Activated naive CD8-positive, alpha-beta T cell treated with anti-CD3 and anti-CD28 coated beads, Interleukin-2, amount 10 ng/mL, durations not matched to agents 7 days and 5 days (primary cell): ENCODE measurements at regions not wholly inside any gene's neighbourhood (a gene's known extent, or its start where the extent isn't known, plus 50 kb on each side); places are given as distances from the start of the nearest gene placed in this dataset.

ENCODE experiments used
- ATAC-seq: fragments of 150-1000 bp; cut with Tn5 transposase; one replicate; pipeline ENCODE4 v1.10.0; 2021; ENCODE audit warnings: low read depth, moderate library complexity
- POLR2A ChIA-PET: fragments of 350-600 bp; sonication (Branson Sonifier 250); formaldehyde crosslinking; loops from one replicate; lab custom pipeline; 2021; ENCODE audit warnings: antibody characterized with exemption; lab: Charles Lee
- DNase-seq: peaks from one replicate; pipeline ENCODE4 v3.0.0; 2021
- H3K27ac Mint-ChIP-seq: one replicate; pipeline ENCODE4 v1.8.0; 2022; ENCODE audit warnings: mild to moderate bottlenecking, mixed read lengths
- H3K27me3 Mint-ChIP-seq: one replicate; pipeline ENCODE4 v1.8.0; 2022; ENCODE audit warnings: mild to moderate bottlenecking, moderate library complexity, mixed read lengths
- H3K36me3 Mint-ChIP-seq: one replicate; pipeline ENCODE4 v1.8.0; 2021; ENCODE audit warnings: mild to moderate bottlenecking, mixed read lengths
- H3K4me1 Mint-ChIP-seq: one replicate; pipeline ENCODE4 v1.8.0; 2021; ENCODE audit warnings: mixed read lengths
- H3K4me3 Mint-ChIP-seq: one replicate; pipeline ENCODE4 v1.8.0; 2022; ENCODE audit warnings: mild to moderate bottlenecking, moderate library complexity, mixed read lengths
- H3K9me3 Mint-ChIP-seq: one replicate; pipeline ENCODE4 v1.8.0; 2021; ENCODE audit warnings: mixed read lengths

DNA sequence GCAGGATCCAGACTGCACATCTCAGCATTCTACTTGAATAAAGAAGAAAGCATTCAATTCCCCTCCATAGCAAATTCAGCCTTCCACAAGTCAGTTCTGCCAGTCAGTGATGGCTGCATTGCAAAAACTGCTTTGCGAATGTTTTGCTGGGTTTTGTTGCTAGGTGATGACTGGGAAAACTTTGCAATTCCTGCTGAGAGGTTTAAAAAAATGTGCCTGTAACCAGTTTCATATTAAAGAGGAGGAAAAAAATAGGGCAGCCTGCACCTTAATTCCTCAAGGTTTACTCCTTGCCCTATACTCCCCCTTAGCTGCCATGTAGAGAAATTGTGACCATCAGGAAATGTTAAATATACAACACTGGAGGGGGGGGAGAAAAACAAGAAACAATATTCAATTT lies 225.6 kb upstream of the ATP11B start:
- POLR2A ChIA-PET, result no interaction called here
- H3K4me1 Mint-ChIP-seq, result no peaks in the 10 kb centered on the region
- peaks cover 2% of the 10 kb centered on the region for H3K27me3 Mint-ChIP-seq
- no peaks in the 10 kb centered on the region for H3K9me3 Mint-ChIP-seq
- no peaks in the 10 kb centered on the region for H3K36me3 Mint-ChIP-seq
- no peak overlapping the region for H3K27ac Mint-ChIP-seq
- H3K4me3 Mint-ChIP-seq, result no peak overlapping the region
- DNase-seq (no peak), ATAC-seq (no peak)

DNA sequence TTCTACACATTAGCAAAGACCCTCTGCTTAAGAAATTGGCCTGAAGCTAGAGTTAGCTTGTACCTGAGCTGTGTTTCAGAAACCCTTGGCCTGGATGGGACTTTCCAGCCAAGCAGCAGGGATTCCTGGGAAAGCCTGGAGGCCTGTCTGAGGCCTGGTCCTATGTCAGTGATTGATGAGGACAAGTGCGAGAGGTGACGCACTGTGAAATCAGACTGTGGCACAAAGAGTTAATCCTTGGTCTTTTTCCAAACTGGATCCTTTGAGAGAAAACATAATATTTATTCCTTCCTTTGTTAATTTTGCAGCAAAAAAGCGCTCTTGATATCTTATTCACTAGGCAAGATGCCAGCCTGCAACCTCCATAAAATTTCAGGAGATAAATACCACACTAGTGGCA lies 225.0 kb upstream of the ATP11B start:
- H3K4me1 Mint-ChIP-seq, result no peaks in the 10 kb centered on the region
- no peak overlapping the region for H3K4me3 Mint-ChIP-seq
- POLR2A ChIA-PET, result no interaction called here
- DNase-seq (no peak), ATAC-seq (no peak)
- peaks cover 2% of the 10 kb centered on the region for H3K27me3 Mint-ChIP-seq
- H3K27ac Mint-ChIP-seq, result no peak overlapping the region
- no peaks in the 10 kb centered on the region for H3K36me3 Mint-ChIP-seq
- H3K9me3 Mint-ChIP-seq, result peaks cover 3% of the 10 kb centered on the region

GRCh38 chr3:182568876-182569275 lies 224.4 kb upstream of the ATP11B start:
- Mint-ChIP-seq H3K36me3 (no peaks in the 10 kb centered on the region), H3K9me3 (peaks cover 4% of the 10 kb centered on the region), H3K4me3 (no peak overlapping the region), H3K27me3 (peaks cover 2% of the 10 kb centered on the region), H3K27ac (no peak overlapping the region), H3K4me1 (no peaks in the 10 kb centered on the region)
- DNase-seq (no peak), ATAC-seq (no peak)
- POLR2A ChIA-PET, result no interaction called here

GRCh38 chr3:182570946-182571594 lies 222.2 kb upstream of the ATP11B start:
- Mint-ChIP-seq H3K36me3 (no peaks in the 10 kb centered on the region), H3K4me3 (no peak overlapping the region), H3K4me1 (no peaks in the 10 kb centered on the region), H3K9me3 (peaks cover 6% of the 10 kb centered on the region), H3K27ac (no peak overlapping the region), H3K27me3 (peaks cover 2% of the 10 kb centered on the region)
- ATAC-seq (no peak), DNase-seq (no peak)
- POLR2A ChIA-PET, result no interaction called here

DNA sequence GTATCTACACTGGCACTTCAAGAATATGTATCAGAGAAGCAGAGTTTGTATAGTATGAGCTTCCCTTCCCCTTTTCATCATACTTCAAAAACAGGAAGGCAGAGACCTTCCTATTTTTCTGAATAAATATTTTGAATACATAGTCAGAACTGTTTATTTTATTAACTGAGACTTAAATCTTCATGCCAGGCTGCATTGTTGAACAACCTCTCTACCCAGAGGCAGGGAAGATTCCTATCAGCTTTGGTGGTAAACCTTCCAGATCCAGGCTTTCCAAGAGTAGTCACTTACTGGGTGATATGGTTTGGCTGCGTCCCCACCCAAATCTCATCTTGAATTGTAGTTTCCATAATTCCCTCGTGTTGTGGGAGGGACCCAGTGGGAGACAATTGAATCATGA lies 217.4 kb upstream of the ATP11B start:
- Mint-ChIP-seq H3K27ac (no peak overlapping the region), H3K27me3 (no peaks in the 10 kb centered on the region), H3K9me3 (peaks cover 6% of the 10 kb centered on the region), H3K36me3 (no peaks in the 10 kb centered on the region), H3K4me3 (no peak overlapping the region), H3K4me1 (no peaks in the 10 kb centered on the region)
- POLR2A ChIA-PET, result no interaction called here
- DNase-seq (no peak), ATAC-seq (no peak)

DNA sequence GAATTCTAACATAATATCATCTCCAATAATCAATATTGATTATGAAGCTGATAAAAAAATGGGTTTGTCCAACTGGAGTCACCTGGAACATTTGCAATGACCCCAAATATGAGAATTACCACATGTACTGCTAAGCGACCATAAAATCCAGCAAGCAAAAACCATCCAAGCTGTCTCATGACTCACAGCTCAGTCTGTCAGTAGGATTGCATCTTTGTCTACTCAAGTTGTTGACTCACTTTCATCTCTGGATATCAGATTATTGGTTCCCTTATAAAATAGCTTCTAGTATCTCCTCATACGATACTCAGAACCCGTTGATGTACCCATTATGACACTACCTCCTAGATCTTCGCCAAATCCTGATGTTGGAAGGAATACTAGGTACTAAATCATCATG lies 209.8 kb upstream of the ATP11B start:
- H3K36me3 Mint-ChIP-seq, result no peaks in the 10 kb centered on the region
- no peaks in the 10 kb centered on the region for H3K9me3 Mint-ChIP-seq
- H3K27me3 Mint-ChIP-seq, result no peaks in the 10 kb centered on the region
- H3K4me3 Mint-ChIP-seq, result no peak overlapping the region
- ATAC-seq, result no peak
- no peak overlapping the region for H3K27ac Mint-ChIP-seq
- no peak for DNase-seq
- H3K4me1 Mint-ChIP-seq, result no peaks in the 10 kb centered on the region
- POLR2A ChIA-PET, result no interaction called here

GRCh38 chr3:182585532-182586150 lies 207.7 kb upstream of the ATP11B start:
- no peaks in the 10 kb centered on the region for H3K27me3 Mint-ChIP-seq
- POLR2A ChIA-PET, result no interaction called here
- H3K27ac Mint-ChIP-seq, result no peak overlapping the region
- no peak overlapping the region for H3K4me3 Mint-ChIP-seq
- no peaks in the 10 kb centered on the region for H3K36me3 Mint-ChIP-seq
- H3K4me1 Mint-ChIP-seq, result no peaks in the 10 kb centered on the region
- DNase-seq, result no peak
- H3K9me3 Mint-ChIP-seq, result no peaks in the 10 kb centered on the region
- no peak for ATAC-seq

GRCh38 chr3:182592747-182593146 lies 200.6 kb upstream of the ATP11B start:
- no peak for ATAC-seq
- Mint-ChIP-seq H3K9me3 (no peaks in the 10 kb centered on the region), H3K27me3 (no peaks in the 10 kb centered on the region), H3K4me1 (no peaks in the 10 kb centered on the region), H3K27ac (no peak overlapping the region), H3K4me3 (no peak overlapping the region), H3K36me3 (no peaks in the 10 kb centered on the region)
- POLR2A ChIA-PET, result no interaction called here
- DNase-seq, result no peak

DNA sequence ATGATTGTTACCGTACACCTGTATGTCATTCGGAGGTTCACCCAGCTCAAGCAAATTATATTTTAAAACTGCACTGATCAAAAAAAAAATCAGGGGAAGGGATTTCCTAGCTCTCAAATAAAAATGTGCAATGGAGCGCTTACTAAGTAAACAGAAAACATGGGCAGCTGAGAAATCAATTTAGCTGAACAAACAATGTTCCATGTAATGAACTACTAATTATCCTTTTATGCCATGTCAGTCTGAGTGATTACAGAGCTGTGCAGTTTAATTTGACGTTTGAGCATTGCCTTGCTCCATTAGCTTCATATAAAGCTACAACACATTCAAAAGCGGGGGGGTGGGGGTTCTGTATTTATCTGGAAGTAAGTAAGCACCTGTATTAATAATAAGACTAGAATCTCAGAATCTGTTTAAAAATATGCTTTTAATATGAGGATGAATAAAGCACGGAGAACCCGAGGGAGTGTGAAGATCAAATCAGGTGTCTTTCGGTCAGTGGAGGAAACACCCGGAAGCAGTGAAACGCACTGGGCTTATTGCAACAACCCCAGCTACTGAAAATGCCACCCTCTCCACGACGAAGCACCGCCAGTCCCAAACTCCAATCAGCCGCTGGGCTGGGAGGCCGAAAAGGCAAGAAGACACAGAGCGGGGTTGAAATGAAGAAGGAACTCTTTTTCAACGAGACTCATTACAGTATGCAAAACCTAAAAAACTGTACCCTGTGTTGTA lies 196.5 kb upstream of the ATP11B start:
- POLR2A ChIA-PET, result no interaction called here
- H3K27ac Mint-ChIP-seq, result no peak overlapping the region
- H3K9me3 Mint-ChIP-seq, result no peaks in the 10 kb centered on the region
- no peaks in the 10 kb centered on the region for H3K36me3 Mint-ChIP-seq
- no peak overlapping the region for H3K4me3 Mint-ChIP-seq
- no peaks in the 10 kb centered on the region for H3K27me3 Mint-ChIP-seq
- no peak for ATAC-seq
- no peak for DNase-seq
- no peaks in the 10 kb centered on the region for H3K4me1 Mint-ChIP-seq

- H3K27me3 Mint-ChIP-seq, result no peaks in the 10 kb centered on the region
- no peaks in the 10 kb centered on the region for H3K9me3 Mint-ChIP-seq
- ATAC-seq, result no peak
- DNase-seq, result no peak
- POLR2A ChIA-PET, result no interaction called here
- H3K36me3 Mint-ChIP-seq, result no peaks in the 10 kb centered on the region
- H3K27ac Mint-ChIP-seq, result no peak overlapping the region
- H3K4me1 Mint-ChIP-seq, result no peaks in the 10 kb centered on the region
- no peak overlapping the region for H3K4me3 Mint-ChIP-seq
Observed at GRCh38 chr3:182597621-182598041, 195.7 kb upstream of the ATP11B start.

- no peaks in the 10 kb centered on the region for H3K36me3 Mint-ChIP-seq
Observed at GRCh38 chr3:182601597-182601996, 191.7 kb upstream of the ATP11B start.

GRCh38 chr3:182603501-182603900 lies 189.8 kb upstream of the ATP11B start:
- no peak for ATAC-seq

More at GRCh38 chr3:182601597-182601996, 191.7 kb upstream of the ATP11B start:
- no peak overlapping the region for H3K27ac Mint-ChIP-seq
- H3K4me1 Mint-ChIP-seq, result no peaks in the 10 kb centered on the region
- ATAC-seq (no peak), DNase-seq (no peak)
- no peak overlapping the region for H3K4me3 Mint-ChIP-seq
- POLR2A ChIA-PET, result no interaction called here
- no peaks in the 10 kb centered on the region for H3K9me3 Mint-ChIP-seq
- no peaks in the 10 kb centered on the region for H3K27me3 Mint-ChIP-seq

GRCh38 chr3:182605882-182606611 lies 187.3 kb upstream of the ATP11B start:
- no peaks in the 10 kb centered on the region for H3K9me3 Mint-ChIP-seq
- H3K27ac Mint-ChIP-seq, result no peak overlapping the region
- H3K27me3 Mint-ChIP-seq, result no peaks in the 10 kb centered on the region
- no peaks in the 10 kb centered on the region for H3K4me1 Mint-ChIP-seq
- ATAC-seq (no peak), DNase-seq (no peak)
- no peaks in the 10 kb centered on the region for H3K36me3 Mint-ChIP-seq
- POLR2A ChIA-PET, result no interaction called here
- no peak overlapping the region for H3K4me3 Mint-ChIP-seq

More at GRCh38 chr3:182603501-182603900, 189.8 kb upstream of the ATP11B start:
- no peaks in the 10 kb centered on the region for H3K4me1 Mint-ChIP-seq
- DNase-seq, result no peak
- H3K4me3 Mint-ChIP-seq, result no peak overlapping the region
- H3K36me3 Mint-ChIP-seq, result no peaks in the 10 kb centered on the region
- POLR2A ChIA-PET, result no interaction called here
- no peaks in the 10 kb centered on the region for H3K9me3 Mint-ChIP-seq
- no peak overlapping the region for H3K27ac Mint-ChIP-seq
- no peaks in the 10 kb centered on the region for H3K27me3 Mint-ChIP-seq
